Mesendoderm (in vitro differentiated cells): ENCODE measurements at regions not wholly inside any gene's neighbourhood (a gene's known extent, or its start where the extent isn't known, plus 50 kb on each side); places are given as distances from the start of the nearest gene placed in this dataset.

ENCODE experiments used
- DNase-seq: peaks from one replicate; pipeline ENCODE4 v3.0.0; 2013
- H2AK5ac ChIP-seq: 2 replicates; pipeline ENCODE4 v1.6.1; 2013; ENCODE audit warnings: low read length, inconsistent platforms
- H2BK120ac ChIP-seq: 2 replicates; pipeline ENCODE4 v1.6.1; 2013; ENCODE audit warnings: low read depth, mild to moderate bottlenecking, low read length, moderate library complexity, mixed read lengths
- H2BK15ac ChIP-seq: replicated peaks from 2 replicates; pipeline ENCODE4 v1.6.1; 2013; ENCODE audit warnings: low read depth, mild to moderate bottlenecking, moderate library complexity
- H2BK5ac ChIP-seq: 2 replicates; pipeline ENCODE4 v1.6.1; 2013; ENCODE audit warnings: low read length, inconsistent platforms
- H3K18ac ChIP-seq: 2 replicates; pipeline ENCODE4 v1.6.1; 2013; ENCODE audit warnings: mild to moderate bottlenecking, low read length, mixed read lengths
- H3K23ac ChIP-seq: one replicate; pipeline ENCODE4 v1.6.1; 2013; ENCODE audit warnings: low read length
- H3K27ac ChIP-seq: 2 replicates; pipeline ENCODE4 v1.5.1; 2013; ENCODE audit warnings: low read depth, mild to moderate bottlenecking, inconsistent platforms, low read length, moderate library complexity
- H3K27me3 ChIP-seq: 2 replicates; pipeline ENCODE4 v1.6.1; 2013; ENCODE audit warnings: low read length, control low read depth, mild to moderate bottlenecking, inconsistent platforms; ENCODE audit not compliant: insufficient read depth, poor library complexity
- H3K36me3 ChIP-seq: 2 replicates; pipeline ENCODE4 v1.6.1; 2013; ENCODE audit warnings: low read length, inconsistent platforms; ENCODE audit not compliant: control insufficient read depth, insufficient read depth
- H3K4ac ChIP-seq: one replicate; pipeline ENCODE4 v1.6.1; 2013; ENCODE audit warnings: low read depth, mild to moderate bottlenecking, low read length, moderate library complexity
- H3K4me1 ChIP-seq: 2 replicates; pipeline ENCODE4 v1.6.1; 2013; ENCODE audit warnings: low read depth, low read length, inconsistent platforms; ENCODE audit not compliant: control insufficient read depth
- H3K4me2 ChIP-seq: 2 replicates; pipeline ENCODE4 v1.6.1; 2013; ENCODE audit warnings: low read length
- H3K4me3 ChIP-seq: 2 replicates; pipeline ENCODE4 v1.5.1; 2013; ENCODE audit warnings: mild to moderate bottlenecking, low read length
- H3K56ac ChIP-seq: one replicate; pipeline ENCODE4 v1.6.1; 2013; ENCODE audit warnings: low read length
- H3K79me1 ChIP-seq: 2 replicates; pipeline ENCODE4 v1.6.1; 2013; ENCODE audit warnings: low read length, inconsistent platforms
- H3K79me2 ChIP-seq: 2 replicates; pipeline ENCODE4 v1.6.1; 2013; ENCODE audit warnings: mild to moderate bottlenecking, low read length; ENCODE audit not compliant: control insufficient read depth, insufficient read depth
- H3K9ac ChIP-seq: 2 replicates; pipeline ENCODE4 v1.6.1; 2013; ENCODE audit warnings: low read length, inconsistent platforms
- H4K5ac ChIP-seq: one replicate; pipeline ENCODE4 v1.6.1; 2013; ENCODE audit warnings: low read length
- H4K8ac ChIP-seq: one replicate; pipeline ENCODE4 v1.6.1; 2013; ENCODE audit warnings: low read depth, mild to moderate bottlenecking, control low read depth, low read length, moderate library complexity
- WGBS: extraction: QIAGEN DNeasy Blood & Tissue Kit; methylation state at CpG from one replicate; pipeline ENCODE4 v1.1.7; 2013; ENCODE audit warnings: low lambda C conversion rate, missing lambda C conversion rate; ENCODE audit not compliant: insufficient coverage; ENCODE audit errors: extremely low coverage; 5-methylcytosine and 5-hydroxymethylcytosine counted together

GRCh38 chr15:35151782-35152181 lies 66.7 kb upstream of the NANOGP8 start:
- Histone ChIP-seq H4K8ac (no peak overlapping the region), H3K27ac (no peak overlapping the region), H3K9ac (no peak overlapping the region), H3K18ac (no peak overlapping the region), H3K56ac (no peak overlapping the region), H2BK5ac (no peak overlapping the region), H3K23ac (no peak overlapping the region), H3K4me2 (no peak overlapping the region), H2BK120ac (no peak overlapping the region), H2BK15ac (no peak overlapping the region), H3K36me3 (no peaks in the 10 kb centered on the region), H4K5ac (no peak overlapping the region), H3K79me1 (no peaks in the 10 kb centered on the region), H3K27me3 (no peaks in the 10 kb centered on the region), H3K4ac (no peak overlapping the region), H2AK5ac (no peak overlapping the region), H3K4me3 (no peak overlapping the region), H3K4me1 (no peaks in the 10 kb centered on the region), H3K79me2 (no peaks in the 10 kb centered on the region)
- no peak for DNase-seq
- WGBS: no CpG with 5 or more reads among the region's 8 CpGs

GRCh38 chr15:35151381-35151780 lies 66.3 kb upstream of the NANOGP8 start:
- no peak for DNase-seq
- Histone ChIP-seq H2BK15ac (no peak overlapping the region), H3K18ac (no peak overlapping the region), H3K9ac (no peak overlapping the region), H3K36me3 (no peaks in the 10 kb centered on the region), H3K4ac (no peak overlapping the region), H2BK5ac (no peak overlapping the region), H3K56ac (no peak overlapping the region), H4K5ac (no peak overlapping the region), H2AK5ac (no peak overlapping the region), H3K4me1 (no peaks in the 10 kb centered on the region), H3K79me1 (no peaks in the 10 kb centered on the region), H3K23ac (no peak overlapping the region), H3K27me3 (no peaks in the 10 kb centered on the region), H2BK120ac (no peak overlapping the region), H3K79me2 (no peaks in the 10 kb centered on the region), H3K27ac (no peak overlapping the region), H3K4me3 (no peak overlapping the region), H4K8ac (no peak overlapping the region), H3K4me2 (no peak overlapping the region)
- no CpG with 5 or more reads among the region's 2 CpGs for WGBS

GRCh38 chr15:35150361-35150760 lies 65.3 kb upstream of the NANOGP8 start:
- Histone ChIP-seq H4K8ac (no peak overlapping the region), H3K79me1 (no peaks in the 10 kb centered on the region), H3K79me2 (no peaks in the 10 kb centered on the region), H2BK5ac (no peak overlapping the region), H3K4me3 (no peak overlapping the region), H3K27ac (no peak overlapping the region), H3K27me3 (no peaks in the 10 kb centered on the region), H2AK5ac (no peak overlapping the region), H4K5ac (no peak overlapping the region), H2BK120ac (no peak overlapping the region), H3K4me1 (no peaks in the 10 kb centered on the region), H3K4me2 (no peak overlapping the region), H2BK15ac (no peak overlapping the region), H3K36me3 (no peaks in the 10 kb centered on the region), H3K4ac (no peak overlapping the region), H3K56ac (no peak overlapping the region), H3K9ac (no peak overlapping the region), H3K18ac (no peak overlapping the region), H3K23ac (no peak overlapping the region)
- WGBS: no CpG with 5 or more reads among the region's 3 CpGs
- DNase-seq: no peak

GRCh38 chr15:35145336-35145735 lies 60.2 kb upstream of the NANOGP8 start:
- Histone ChIP-seq H3K4me2 (no peak overlapping the region), H3K23ac (no peak overlapping the region), H3K18ac (no peak overlapping the region), H3K79me2 (no peaks in the 10 kb centered on the region), H3K27me3 (no peaks in the 10 kb centered on the region), H3K4ac (no peak overlapping the region), H3K4me3 (no peak overlapping the region), H3K56ac (no peak overlapping the region), H4K8ac (no peak overlapping the region), H2BK5ac (no peak overlapping the region), H3K4me1 (no peaks in the 10 kb centered on the region), H3K27ac (no peak overlapping the region), H4K5ac (no peak overlapping the region), H2AK5ac (no peak overlapping the region), H3K79me1 (no peaks in the 10 kb centered on the region), H2BK15ac (no peak overlapping the region), H2BK120ac (no peak overlapping the region), H3K9ac (no peak overlapping the region), H3K36me3 (no peaks in the 10 kb centered on the region)
- DNase-seq: no peak
- WGBS: no CpG with 5 or more reads among the region's 1 CpG

- no peak overlapping the region for H2BK15ac ChIP-seq
- H3K27me3 ChIP-seq: no peaks in the 10 kb centered on the region
- H2BK120ac ChIP-seq: no peak overlapping the region
- WGBS: no CpG with 5 or more reads among the region's 3 CpGs
- H3K79me2 ChIP-seq: no peaks in the 10 kb centered on the region
- no peak overlapping the region for H2AK5ac ChIP-seq
- H2BK5ac ChIP-seq: no peak overlapping the region
- no peak overlapping the region for H3K4me2 ChIP-seq
- no peaks in the 10 kb centered on the region for H3K36me3 ChIP-seq
- H3K4me3 ChIP-seq: no peak overlapping the region
- H4K8ac ChIP-seq: no peak overlapping the region
- no peak overlapping the region for H3K56ac ChIP-seq
- H3K23ac ChIP-seq: no peak overlapping the region
- no peak overlapping the region for H3K27ac ChIP-seq
- H3K9ac ChIP-seq: no peak overlapping the region
- H4K5ac ChIP-seq: no peak overlapping the region
- no peak overlapping the region for H3K18ac ChIP-seq
- no peak for DNase-seq
- H3K4ac ChIP-seq: no peak overlapping the region
- no peaks in the 10 kb centered on the region for H3K4me1 ChIP-seq
- H3K79me1 ChIP-seq: no peaks in the 10 kb centered on the region
Measured at GRCh38 chr15:35142578-35142977, 57.5 kb upstream of the NANOGP8 start.

- Histone ChIP-seq H3K56ac (no peak overlapping the region), H3K9ac (no peak overlapping the region), H2BK5ac (no peak overlapping the region), H2AK5ac (no peak overlapping the region), H2BK15ac (no peak overlapping the region), H3K79me2 (no peaks in the 10 kb centered on the region), H3K18ac (no peak overlapping the region), H3K27me3 (no peaks in the 10 kb centered on the region), H3K27ac (no peak overlapping the region), H3K4ac (no peak overlapping the region), H3K79me1 (no peaks in the 10 kb centered on the region), H3K4me2 (no peak overlapping the region), H4K5ac (no peak overlapping the region), H3K23ac (no peak overlapping the region), H3K4me1 (no peaks in the 10 kb centered on the region), H4K8ac (no peak overlapping the region), H3K36me3 (no peaks in the 10 kb centered on the region), H3K4me3 (no peak overlapping the region), H2BK120ac (no peak overlapping the region)
- no peak for DNase-seq
Measured at GRCh38 chr15:35141743-35142471, 56.8 kb upstream of the NANOGP8 start.
